ENCODE measurements at regions not wholly inside any gene's neighbourhood (a gene's known extent, or its start where the extent isn't known, plus 50 kb on each side); places are given as distances from the start of the nearest gene placed in this dataset.
"Not testable (repeated sequence)": the region's sequence is repeated elsewhere in the genome, so short reads cannot be mapped to it uniquely, and the experiment has no call there.

DNA sequence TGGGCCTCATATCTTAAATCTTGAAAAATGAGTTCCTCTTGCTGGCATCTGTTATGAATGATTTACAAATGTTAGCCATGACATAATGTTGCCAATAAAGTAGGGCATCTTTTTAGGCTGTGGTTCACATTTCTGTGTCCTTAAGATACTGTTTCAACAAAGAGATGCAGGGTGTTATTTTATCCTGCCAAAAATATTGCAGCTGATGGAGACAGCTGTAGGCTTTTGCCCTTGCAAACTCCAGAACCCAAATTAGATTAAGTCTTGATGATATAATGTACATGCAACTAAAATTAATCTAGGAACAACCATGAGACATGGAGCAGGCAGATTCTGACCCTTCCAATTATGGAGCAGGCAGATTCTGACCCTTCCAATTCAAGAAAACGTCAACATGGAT lies 228.2 kb upstream of the GRIN3A start:
- Histone ChIP-seq H3K9ac (ENCODE audit: low read depth, low read length) (no peak overlapping the region), H3K36me3 (ENCODE audit: insufficient read depth, low read length) (no peaks in the 10 kb centered on the region), H3K4me1 (ENCODE audit: insufficient read depth, low read length) (no peaks in the 10 kb centered on the region), H3K9me3 (ENCODE audit: control insufficient read depth, insufficient read depth, low read length) (no peaks in the 10 kb centered on the region)

DNA sequence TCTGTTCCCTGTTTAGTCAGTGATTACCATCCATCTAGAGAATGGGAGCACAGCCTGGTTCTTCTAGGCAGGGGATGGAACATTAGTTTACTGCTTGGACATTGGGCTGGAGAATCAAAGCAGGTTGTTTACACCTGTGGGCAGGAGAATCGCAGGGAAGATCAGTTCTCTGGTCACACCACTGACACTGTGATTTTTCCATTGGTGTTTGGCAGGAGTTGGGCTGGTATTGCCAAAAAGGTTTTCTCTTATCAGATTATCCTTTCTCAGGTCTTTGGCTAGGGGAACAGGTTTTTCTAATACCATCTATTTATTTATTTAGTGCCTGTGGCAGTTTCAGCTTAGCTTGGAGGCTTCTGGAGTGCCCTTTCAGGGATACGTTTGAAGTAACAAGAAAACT lies 219.3 kb upstream of the GRIN3A start:
- no peaks in the 10 kb centered on the region for H3K9me3 ChIP-seq (ENCODE audit: control insufficient read depth, insufficient read depth, low read length)
- H3K4me1 ChIP-seq (ENCODE audit: insufficient read depth, low read length) = no peaks in the 10 kb centered on the region
- H3K36me3 ChIP-seq (ENCODE audit: insufficient read depth, low read length) = no peaks in the 10 kb centered on the region
- no peak overlapping the region for H3K9ac ChIP-seq (ENCODE audit: low read depth, low read length)

DNA sequence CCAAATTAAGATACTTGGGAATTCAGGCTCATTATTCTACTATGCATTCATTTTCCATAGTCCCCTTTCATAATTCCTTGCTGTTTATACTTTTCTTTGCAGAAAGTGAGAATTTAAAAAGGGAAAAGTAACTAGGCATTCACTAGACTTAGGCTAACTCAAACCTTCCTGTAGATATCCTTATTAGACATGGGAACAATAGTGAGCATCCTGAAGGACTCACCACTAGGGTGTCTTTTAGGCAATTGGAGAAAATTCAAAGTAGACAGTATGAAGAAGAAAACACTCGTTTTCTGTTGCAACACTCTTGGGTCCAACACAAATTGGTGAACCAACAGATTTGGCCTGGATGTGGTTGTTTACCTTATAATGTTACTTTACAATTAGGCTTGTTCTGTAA lies 213.2 kb upstream of the GRIN3A start:
- Histone ChIP-seq H3K9me3 (ENCODE audit: control insufficient read depth, insufficient read depth, low read length) (no peaks in the 10 kb centered on the region; the same call in 1 of the 2 replicates), H3K9ac (ENCODE audit: low read depth, low read length) (no peak overlapping the region), H3K4me1 (ENCODE audit: insufficient read depth, low read length) (no peaks in the 10 kb centered on the region), H3K36me3 (ENCODE audit: insufficient read depth, low read length) (no peaks in the 10 kb centered on the region)

DNA sequence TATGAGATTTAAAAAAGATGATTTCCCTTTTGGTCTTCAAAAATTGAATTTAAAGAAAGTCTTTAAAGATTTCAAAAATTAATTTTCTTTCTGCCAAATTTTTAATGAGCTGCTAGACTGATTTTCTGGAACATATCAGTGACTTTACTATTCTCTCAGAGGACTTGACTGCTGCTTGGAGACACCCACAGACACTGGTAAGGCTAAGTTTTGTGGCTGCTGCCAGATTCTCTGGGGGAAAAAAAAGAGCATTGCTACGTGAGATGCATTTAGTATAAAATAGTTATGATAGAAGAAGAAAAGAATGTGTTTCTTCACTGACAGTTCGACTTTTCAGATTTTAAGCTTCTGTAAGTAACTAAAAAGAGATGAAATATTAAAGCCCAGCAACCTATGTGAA lies 193.3 kb upstream of the GRIN3A start:
- Histone ChIP-seq H3K9ac (ENCODE audit: low read depth, low read length) (no peak overlapping the region), H3K9me3 (ENCODE audit: control insufficient read depth, insufficient read depth, low read length) (no peaks in the 10 kb centered on the region), H3K4me1 (ENCODE audit: insufficient read depth, low read length) (no peaks in the 10 kb centered on the region), H3K36me3 (ENCODE audit: insufficient read depth, low read length) (no peaks in the 10 kb centered on the region)

DNA sequence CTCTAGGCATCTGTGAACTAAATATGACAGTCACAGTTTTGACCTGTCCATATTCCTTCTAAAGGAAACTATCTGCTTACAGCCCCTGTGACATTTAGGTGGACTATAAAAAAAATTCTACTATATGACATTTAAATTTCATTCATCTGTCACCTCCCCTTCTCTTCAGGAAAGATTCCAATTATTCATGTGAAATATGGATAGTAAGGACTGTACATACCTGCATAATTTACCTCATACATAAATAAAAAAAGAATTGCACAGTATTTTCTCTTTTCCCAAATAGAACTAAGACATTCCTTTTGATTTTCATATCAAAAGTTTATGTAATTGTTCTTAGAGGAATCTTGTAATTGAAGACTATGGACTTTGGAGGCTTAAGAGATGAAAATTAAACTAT lies 192.3 kb upstream of the GRIN3A start:
- no peaks in the 10 kb centered on the region for H3K9me3 ChIP-seq (ENCODE audit: control insufficient read depth, insufficient read depth, low read length)
- H3K9ac ChIP-seq (ENCODE audit: low read depth, low read length) = no peak overlapping the region
- H3K4me1 ChIP-seq (ENCODE audit: insufficient read depth, low read length) = no peaks in the 10 kb centered on the region
- no peaks in the 10 kb centered on the region for H3K36me3 ChIP-seq (ENCODE audit: insufficient read depth, low read length)

DNA sequence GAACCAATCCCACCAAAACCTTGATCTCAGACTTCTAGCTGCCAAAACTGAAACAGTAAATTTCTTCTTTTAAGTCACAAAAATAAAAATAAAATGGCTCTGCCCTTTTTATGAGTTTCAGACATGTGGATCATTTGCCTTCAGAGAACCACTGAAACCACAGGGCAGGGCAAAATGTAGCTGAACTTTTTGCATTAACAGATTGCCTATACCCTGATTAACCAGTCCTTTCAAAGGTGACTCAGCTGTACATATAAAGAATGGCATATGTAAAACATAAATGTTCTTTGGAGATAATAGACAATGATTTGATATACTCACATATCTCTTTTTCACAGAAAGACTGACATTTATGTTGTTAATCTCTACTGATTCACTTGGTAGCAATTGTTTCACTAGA lies 187.1 kb upstream of the GRIN3A start:
- Histone ChIP-seq H3K36me3 (ENCODE audit: insufficient read depth, low read length) (no peaks in the 10 kb centered on the region), H3K9ac (ENCODE audit: low read depth, low read length) (no peak overlapping the region), H3K9me3 (ENCODE audit: control insufficient read depth, insufficient read depth, low read length) (no peaks in the 10 kb centered on the region), H3K4me1 (ENCODE audit: insufficient read depth, low read length) (no peaks in the 10 kb centered on the region)

DNA sequence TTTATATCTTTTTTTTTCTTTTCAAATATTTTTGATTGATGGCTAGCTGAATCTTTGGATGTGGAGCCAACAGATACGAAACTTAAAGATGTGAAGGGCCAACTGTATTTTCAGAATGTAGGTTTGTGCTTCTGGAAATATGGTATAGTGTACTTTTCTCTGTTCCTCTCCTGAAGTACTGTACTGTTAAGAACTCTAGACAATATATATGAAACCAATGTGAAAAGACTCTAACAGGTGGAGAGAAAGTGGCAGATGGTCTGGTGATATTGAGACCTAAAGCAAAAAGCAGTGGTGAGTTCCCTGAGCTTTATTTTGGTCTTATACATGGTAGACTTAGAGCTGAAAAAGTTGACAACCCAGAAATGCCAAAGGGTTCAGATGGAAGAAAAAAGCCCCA lies 185.0 kb upstream of the GRIN3A start:
- H3K4me1 ChIP-seq (ENCODE audit: insufficient read depth, low read length) = no peaks in the 10 kb centered on the region

DNA sequence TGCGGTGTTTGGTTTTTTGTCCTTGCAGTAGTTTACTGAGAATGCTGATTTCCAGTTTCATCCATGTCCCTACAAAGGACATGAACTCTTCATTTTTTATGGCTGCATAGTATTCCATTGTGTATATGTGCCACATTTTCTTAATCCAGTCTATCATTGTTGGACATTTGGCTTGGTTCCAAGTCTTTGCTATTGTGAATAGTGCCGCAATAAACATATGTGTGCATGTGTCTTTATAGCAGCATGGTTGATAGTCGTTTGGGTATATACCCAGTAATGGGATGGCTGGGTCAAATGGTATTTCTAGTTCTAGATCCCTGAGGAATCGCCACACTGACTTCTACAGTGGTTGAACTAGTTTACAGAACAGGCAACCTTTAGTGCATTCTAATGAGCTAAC lies 178.5 kb upstream of the GRIN3A start:
- not testable (repeated sequence) for H3K9me3 ChIP-seq (ENCODE audit: control insufficient read depth, insufficient read depth, low read length); H3K4me1 ChIP-seq (ENCODE audit: insufficient read depth, low read length); H3K36me3 ChIP-seq (ENCODE audit: insufficient read depth, low read length); H3K9ac ChIP-seq (ENCODE audit: low read depth, low read length)

More for the DNA sequence above, 185.0 kb upstream of the GRIN3A start:
- H3K9me3 ChIP-seq (ENCODE audit: control insufficient read depth, insufficient read depth, low read length) = no peaks in the 10 kb centered on the region
- H3K36me3 ChIP-seq (ENCODE audit: insufficient read depth, low read length) = no peaks in the 10 kb centered on the region
- H3K9ac ChIP-seq (ENCODE audit: low read depth, low read length) = no peak overlapping the region

GRCh38 chr9:101915482-101915881 lies 177.0 kb upstream of the GRIN3A start:
- Histone ChIP-seq H3K9me3 (ENCODE audit: control insufficient read depth, insufficient read depth, low read length) (no peaks in the 10 kb centered on the region), H3K9ac (ENCODE audit: low read depth, low read length) (no peak overlapping the region), H3K36me3 (ENCODE audit: insufficient read depth, low read length) (no peaks in the 10 kb centered on the region), H3K4me1 (ENCODE audit: insufficient read depth, low read length) (no peaks in the 10 kb centered on the region)

- H3K36me3 ChIP-seq (ENCODE audit: insufficient read depth, low read length) = no peaks in the 10 kb centered on the region
- H3K9me3 ChIP-seq (ENCODE audit: control insufficient read depth, insufficient read depth, low read length) = no peaks in the 10 kb centered on the region
- no peaks in the 10 kb centered on the region for H3K4me1 ChIP-seq (ENCODE audit: insufficient read depth, low read length)
- H3K9ac ChIP-seq (ENCODE audit: low read depth, low read length) = no peak overlapping the region
Observed at GRCh38 chr9:101912698-101913097, 174.3 kb upstream of the GRIN3A start.

DNA sequence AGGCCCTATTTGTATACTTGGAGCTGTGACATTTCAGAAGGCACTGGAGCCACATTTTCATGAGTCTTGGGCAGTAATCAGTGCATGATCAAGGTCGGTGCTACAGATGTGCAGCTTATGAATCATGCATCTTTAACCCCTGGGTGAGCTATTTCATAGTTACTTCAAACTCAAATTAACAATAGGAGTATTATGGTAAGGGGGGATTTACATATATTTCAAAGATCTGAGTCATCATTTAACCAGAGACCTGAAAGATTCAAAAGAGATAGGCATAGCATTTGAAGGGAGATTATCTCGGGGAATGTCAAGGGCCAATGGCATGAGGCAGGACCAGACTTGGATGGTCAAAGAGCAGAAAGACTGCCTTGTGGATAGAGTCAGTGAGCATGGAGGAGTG lies 169.0 kb upstream of the GRIN3A start:
- Histone ChIP-seq H3K4me1 (ENCODE audit: insufficient read depth, low read length) (no peaks in the 10 kb centered on the region), H3K36me3 (ENCODE audit: insufficient read depth, low read length) (no peaks in the 10 kb centered on the region), H3K9ac (ENCODE audit: low read depth, low read length) (no peak overlapping the region), H3K9me3 (ENCODE audit: control insufficient read depth, insufficient read depth, low read length) (no peaks in the 10 kb centered on the region)

GRCh38 chr9:101904845-101905244 lies 166.4 kb upstream of the GRIN3A start:
- no peaks in the 10 kb centered on the region for H3K4me1 ChIP-seq (ENCODE audit: insufficient read depth, low read length)
- H3K9ac ChIP-seq (ENCODE audit: low read depth, low read length) = no peak overlapping the region
- no peaks in the 10 kb centered on the region for H3K36me3 ChIP-seq (ENCODE audit: insufficient read depth, low read length)
- no peaks in the 10 kb centered on the region for H3K9me3 ChIP-seq (ENCODE audit: control insufficient read depth, insufficient read depth, low read length)

GRCh38 chr9:101902051-101902450 lies 163.6 kb upstream of the GRIN3A start:
- no peaks in the 10 kb centered on the region for H3K4me1 ChIP-seq (ENCODE audit: insufficient read depth, low read length)
- H3K36me3 ChIP-seq (ENCODE audit: insufficient read depth, low read length) = no peaks in the 10 kb centered on the region
- H3K9ac ChIP-seq (ENCODE audit: low read depth, low read length) = no peak overlapping the region
- no peaks in the 10 kb centered on the region for H3K9me3 ChIP-seq (ENCODE audit: control insufficient read depth, insufficient read depth, low read length)

DNA sequence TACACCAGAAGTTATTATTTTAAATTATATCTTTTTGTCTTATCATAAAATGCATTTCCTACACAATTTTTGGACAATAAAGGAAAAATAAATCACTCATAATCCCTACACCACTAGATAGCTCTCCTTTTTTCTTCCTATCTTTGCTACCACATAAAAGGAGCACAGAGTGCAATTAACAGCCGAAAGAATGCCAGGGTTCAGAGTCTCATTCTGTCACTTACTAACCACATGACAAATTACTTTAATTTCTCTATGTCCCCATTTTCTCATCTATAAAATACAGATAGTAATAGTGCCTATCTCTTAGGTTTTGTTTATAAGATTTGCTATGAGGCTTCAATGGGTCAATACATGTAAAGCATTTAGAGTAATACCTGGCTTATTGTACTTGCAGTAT lies 158.7 kb upstream of the GRIN3A start:
- Histone ChIP-seq H3K4me1 (ENCODE audit: insufficient read depth, low read length) (no peaks in the 10 kb centered on the region), H3K9me3 (ENCODE audit: control insufficient read depth, insufficient read depth, low read length) (no peaks in the 10 kb centered on the region), H3K9ac (ENCODE audit: low read depth, low read length) (no peak overlapping the region), H3K36me3 (ENCODE audit: insufficient read depth, low read length) (no peaks in the 10 kb centered on the region)

- no peaks in the 10 kb centered on the region for H3K36me3 ChIP-seq (ENCODE audit: insufficient read depth, low read length)
- H3K4me1 ChIP-seq (ENCODE audit: insufficient read depth, low read length) = no peaks in the 10 kb centered on the region
- no peak overlapping the region for H3K9ac ChIP-seq (ENCODE audit: low read depth, low read length)
- H3K9me3 ChIP-seq (ENCODE audit: control insufficient read depth, insufficient read depth, low read length) = no peaks in the 10 kb centered on the region
Observed at GRCh38 chr9:101893661-101894646, 155.5 kb upstream of the GRIN3A start.

All from ES-I3 (cell line).